ENCODE measurements at regions not wholly inside any gene's neighbourhood (a gene's known extent, or its start where the extent isn't known, plus 50 kb on each side); places are given as distances from the start of the nearest gene placed in this dataset.
A peak's percentile ranks its signal among the peaks of the same experiment; 100 is the strongest.

GRCh38 chr2:7619203-7619970 lies 702.2 kb downstream of the RNF144A start:
- Histone ChIP-seq H3K4me3 (ENCODE audit: low read length) (no peak overlapping the region), H3K9ac (ENCODE audit: low read length) (no peak overlapping the region), H3K9me2 (replicated peaks; ENCODE audit: insufficient read depth, low read length) (no peaks in the 10 kb centered on the region), H3K79me2 (ENCODE audit: low read length) (no peaks in the 10 kb centered on the region), H3K36me3 (ENCODE audit: insufficient read depth, low read length) (no peaks in the 10 kb centered on the region), H2AFZ (ENCODE audit: low read length) (no peak overlapping the region), H4K20me1 (ENCODE audit: insufficient read depth, low read depth, low read length) (no peaks in the 10 kb centered on the region), H3K4me2 (ENCODE audit: low read depth, low read length, poor library complexity, severe bottlenecking) (no peak overlapping the region), H3K27ac (ENCODE audit: low read length) (no peak overlapping the region), H3K9me3 (ENCODE audit: low read length) (no peaks in the 10 kb centered on the region), H3K27me3 (ENCODE audit: low read length) (no peaks in the 10 kb centered on the region), H3K4me1 (ENCODE audit: low read length) (no peaks in the 10 kb centered on the region)
- DNase-seq = no peak

GRCh38 chr2:7620255-7620654 lies 703.0 kb downstream of the RNF144A start:
- no peak overlapping the region for H3K9ac ChIP-seq (ENCODE audit: low read length)
- H2AFZ ChIP-seq (ENCODE audit: low read length) = no peak overlapping the region
- DNase-seq = no peak
- no peaks in the 10 kb centered on the region for H4K20me1 ChIP-seq (ENCODE audit: insufficient read depth, low read depth, low read length)
- H3K4me3 ChIP-seq (ENCODE audit: low read length) = no peak overlapping the region
- no peaks in the 10 kb centered on the region for H3K36me3 ChIP-seq (ENCODE audit: insufficient read depth, low read length)
- H3K4me2 ChIP-seq (ENCODE audit: low read depth, low read length, poor library complexity, severe bottlenecking) = no peak overlapping the region
- no peaks in the 10 kb centered on the region for H3K9me2 ChIP-seq (replicated peaks; ENCODE audit: insufficient read depth, low read length)
- no peaks in the 10 kb centered on the region for H3K27me3 ChIP-seq (ENCODE audit: low read length)
- no peaks in the 10 kb centered on the region for H3K9me3 ChIP-seq (ENCODE audit: low read length)
- H3K4me1 ChIP-seq (ENCODE audit: low read length) = peaks cover 4% of the 10 kb centered on the region
- H3K27ac ChIP-seq (ENCODE audit: low read length) = no peak overlapping the region
- no peaks in the 10 kb centered on the region for H3K79me2 ChIP-seq (ENCODE audit: low read length)

- no peaks in the 10 kb centered on the region for H3K27me3 ChIP-seq (ENCODE audit: low read length)
- no peak overlapping the region for H3K9ac ChIP-seq (ENCODE audit: low read length)
- no peaks in the 10 kb centered on the region for H3K36me3 ChIP-seq (ENCODE audit: insufficient read depth, low read length)
- H3K9me2 ChIP-seq (replicated peaks; ENCODE audit: insufficient read depth, low read length) = no peaks in the 10 kb centered on the region
- H3K79me2 ChIP-seq (ENCODE audit: low read length) = no peaks in the 10 kb centered on the region
- no peaks in the 10 kb centered on the region for H3K9me3 ChIP-seq (ENCODE audit: low read length)
- H2AFZ ChIP-seq (ENCODE audit: low read length) = no peak overlapping the region
- DNase-seq = no peak
- no peaks in the 10 kb centered on the region for H4K20me1 ChIP-seq (ENCODE audit: insufficient read depth, low read depth, low read length)
- H3K27ac ChIP-seq (ENCODE audit: low read length) = no peak overlapping the region
- H3K4me3 ChIP-seq (ENCODE audit: low read length) = no peak overlapping the region
- H3K4me1 ChIP-seq (ENCODE audit: low read length) = peaks cover 14% of the 10 kb centered on the region
- no peak overlapping the region for H3K4me2 ChIP-seq (ENCODE audit: low read depth, low read length, poor library complexity, severe bottlenecking)
These were observed 704.0 kb downstream of the RNF144A start for GRCh38 chr2:7621018-7621814.

- H4K20me1 ChIP-seq (ENCODE audit: insufficient read depth, low read depth, low read length) = no peaks in the 10 kb centered on the region
- H3K4me3 ChIP-seq (ENCODE audit: low read length) = 0 out of 2 replicates have a peak overlapping the region, but pooled peaks have one; percentile 21
- no peaks in the 10 kb centered on the region for H3K9me3 ChIP-seq (ENCODE audit: low read length)
- H3K9me2 ChIP-seq (replicated peaks; ENCODE audit: insufficient read depth, low read length) = no peaks in the 10 kb centered on the region
- no peak overlapping the region; the same call in 1 of the 2 replicates for H3K9ac ChIP-seq (ENCODE audit: low read length)
- H3K79me2 ChIP-seq (ENCODE audit: low read length) = no peaks in the 10 kb centered on the region
- DNase-seq = peak; percentile 59
- H3K4me1 ChIP-seq (ENCODE audit: low read length) = peaks cover 14% of the 10 kb centered on the region
- H3K27me3 ChIP-seq (ENCODE audit: low read length) = no peaks in the 10 kb centered on the region
- H3K4me2 ChIP-seq (ENCODE audit: low read depth, low read length, poor library complexity, severe bottlenecking) = peak overlapping the region; percentile 34
- H3K27ac ChIP-seq (ENCODE audit: low read length) = no peak overlapping the region
- H2AFZ ChIP-seq (ENCODE audit: low read length) = peak overlapping the region; percentile 74; the same call in 1 of the 2 replicates
- no peaks in the 10 kb centered on the region for H3K36me3 ChIP-seq (ENCODE audit: insufficient read depth, low read length)
These were observed 708.4 kb downstream of the RNF144A start for GRCh38 chr2:7625392-7626138.

- Histone ChIP-seq H2AFZ (ENCODE audit: low read length) (no peak overlapping the region), H4K20me1 (ENCODE audit: insufficient read depth, low read depth, low read length) (no peaks in the 10 kb centered on the region), H3K4me3 (ENCODE audit: low read length) (0 out of 2 replicates have a peak overlapping the region, but pooled peaks have one; percentile 4), H3K27ac (ENCODE audit: low read length) (no peak overlapping the region), H3K27me3 (ENCODE audit: low read length) (no peaks in the 10 kb centered on the region), H3K9ac (ENCODE audit: low read length) (no peak overlapping the region), H3K9me3 (ENCODE audit: low read length) (no peaks in the 10 kb centered on the region), H3K36me3 (ENCODE audit: insufficient read depth, low read length) (no peaks in the 10 kb centered on the region), H3K79me2 (ENCODE audit: low read length) (no peaks in the 10 kb centered on the region), H3K4me2 (ENCODE audit: low read depth, low read length, poor library complexity, severe bottlenecking) (no peak overlapping the region), H3K4me1 (ENCODE audit: low read length) (peaks cover 14% of the 10 kb centered on the region), H3K9me2 (replicated peaks; ENCODE audit: insufficient read depth, low read length) (no peaks in the 10 kb centered on the region)
- DNase-seq = no peak
These were observed 708.9 kb downstream of the RNF144A start for GRCh38 chr2:7626139-7626537.

GRCh38 chr2:7627583-7627982 lies 710.4 kb downstream of the RNF144A start:
- H3K79me2 ChIP-seq (ENCODE audit: low read length) = no peaks in the 10 kb centered on the region
- no peak overlapping the region for H3K4me2 ChIP-seq (ENCODE audit: low read depth, low read length, poor library complexity, severe bottlenecking)
- no peaks in the 10 kb centered on the region for H3K9me2 ChIP-seq (replicated peaks; ENCODE audit: insufficient read depth, low read length)
- no peaks in the 10 kb centered on the region for H3K9me3 ChIP-seq (ENCODE audit: low read length)
- H4K20me1 ChIP-seq (ENCODE audit: insufficient read depth, low read depth, low read length) = no peaks in the 10 kb centered on the region
- H3K4me1 ChIP-seq (ENCODE audit: low read length) = peaks cover 14% of the 10 kb centered on the region
- no peak overlapping the region for H3K27ac ChIP-seq (ENCODE audit: low read length)
- no peak overlapping the region for H2AFZ ChIP-seq (ENCODE audit: low read length)
- H3K36me3 ChIP-seq (ENCODE audit: insufficient read depth, low read length) = no peaks in the 10 kb centered on the region
- no peak for DNase-seq
- no peak overlapping the region for H3K9ac ChIP-seq (ENCODE audit: low read length)
- no peaks in the 10 kb centered on the region for H3K27me3 ChIP-seq (ENCODE audit: low read length)
- H3K4me3 ChIP-seq (ENCODE audit: low read length) = no peak overlapping the region

GRCh38 chr2:7632420-7632819 lies 715.2 kb downstream of the RNF144A start:
- H3K4me1 ChIP-seq (ENCODE audit: low read length) = no peaks in the 10 kb centered on the region
- H3K36me3 ChIP-seq (ENCODE audit: insufficient read depth, low read length) = no peaks in the 10 kb centered on the region
- no peak overlapping the region for H3K27ac ChIP-seq (ENCODE audit: low read length)
- no peak overlapping the region for H3K9ac ChIP-seq (ENCODE audit: low read length)
- no peaks in the 10 kb centered on the region for H3K27me3 ChIP-seq (ENCODE audit: low read length)
- H3K79me2 ChIP-seq (ENCODE audit: low read length) = no peaks in the 10 kb centered on the region
- H3K4me3 ChIP-seq (ENCODE audit: low read length) = no peak overlapping the region
- H3K9me3 ChIP-seq (ENCODE audit: low read length) = no peaks in the 10 kb centered on the region
- H4K20me1 ChIP-seq (ENCODE audit: insufficient read depth, low read depth, low read length) = no peaks in the 10 kb centered on the region
- H2AFZ ChIP-seq (ENCODE audit: low read length) = no peak overlapping the region
- DNase-seq = no peak
- H3K4me2 ChIP-seq (ENCODE audit: low read depth, low read length, poor library complexity, severe bottlenecking) = no peak overlapping the region
- H3K9me2 ChIP-seq (replicated peaks; ENCODE audit: insufficient read depth, low read length) = no peaks in the 10 kb centered on the region

Measured in Karpas-422 (cell line).